ENCODE measurements at regions not wholly inside any gene's neighbourhood (a gene's known extent, or its start where the extent isn't known, plus 50 kb on each side); places are given as distances from the start of the nearest gene placed in this dataset.

DNA sequence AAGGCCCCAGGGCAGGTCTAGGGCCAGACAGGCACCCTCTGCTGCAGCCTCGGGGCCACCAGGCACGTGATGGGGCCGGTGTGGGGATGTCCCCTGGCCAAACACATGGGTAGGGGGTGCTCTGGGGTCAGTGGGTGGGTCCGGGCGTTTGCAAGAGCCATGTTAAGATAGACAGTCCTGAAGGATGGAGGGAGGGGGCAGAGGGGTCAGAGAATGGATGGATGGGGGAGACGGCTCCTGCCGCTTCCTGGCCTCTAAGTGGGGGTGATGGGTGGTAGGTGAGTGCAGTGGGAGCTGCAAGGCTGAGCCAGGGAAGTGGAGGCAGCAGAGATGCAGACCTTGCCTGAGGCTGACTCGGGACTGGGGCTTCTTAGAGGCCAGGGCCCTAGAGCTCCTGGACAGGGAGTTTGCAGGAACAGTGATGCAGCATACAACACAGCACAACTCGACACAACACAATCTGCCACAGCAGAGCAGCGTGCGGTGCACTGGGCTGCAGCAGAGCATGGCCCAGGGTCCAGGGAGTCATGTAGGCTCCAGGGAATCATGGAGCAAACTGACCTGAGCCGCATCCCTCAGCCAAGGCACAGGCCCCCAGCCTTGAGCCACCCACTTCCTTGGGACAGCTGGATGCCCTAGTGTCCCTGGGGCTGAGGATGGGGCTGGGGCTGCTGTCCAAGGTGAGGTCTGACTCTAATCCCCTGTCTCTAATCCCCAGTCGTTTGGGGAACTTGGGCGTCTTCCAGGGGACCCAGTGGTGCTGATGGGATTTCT lies 97.5 kb downstream of the SCGB2B2 start:
- no peaks in the 10 kb centered on the region for H3K36me3 ChIP-seq (replicated peaks; ENCODE audit: insufficient read depth, low read length)
- H2AFZ ChIP-seq (ENCODE audit: low read length): no peak overlapping the region
- H3K9ac ChIP-seq (ENCODE audit: low read length): no peak overlapping the region
- H4K20me1 ChIP-seq (ENCODE audit: insufficient read depth, low read length): no peaks in the 10 kb centered on the region
- H3K9me3 ChIP-seq (replicated peaks; ENCODE audit: insufficient read depth, low read length): no peaks in the 10 kb centered on the region
- no peak for DNase-seq
- no peaks in the 10 kb centered on the region for H3F3A ChIP-seq (ENCODE audit: insufficient read depth, low read length)
- no peaks in the 10 kb centered on the region for H3K79me2 ChIP-seq (ENCODE audit: low read length)
- no peak overlapping the region for H3K4me2 ChIP-seq (ENCODE audit: low read depth, low read length)
- H3K4me1 ChIP-seq (ENCODE audit: low read length): no peaks in the 10 kb centered on the region
- H3K27me3 ChIP-seq (replicated peaks; ENCODE audit: insufficient read depth, low read length): no peaks in the 10 kb centered on the region
- no peak overlapping the region for H3K27ac ChIP-seq (ENCODE audit: low read length)
- TF ChIP-seq EZH2 (optimal IDR thresholded peaks at IDR 0.05; ENCODE audit: low read depth, low read length) (no peak), EZH2phosphoT487 (IDR thresholded peaks at IDR 0.05; ENCODE audit: low read length) (no peak)
- TF ChIP-seq, protein P1, sequence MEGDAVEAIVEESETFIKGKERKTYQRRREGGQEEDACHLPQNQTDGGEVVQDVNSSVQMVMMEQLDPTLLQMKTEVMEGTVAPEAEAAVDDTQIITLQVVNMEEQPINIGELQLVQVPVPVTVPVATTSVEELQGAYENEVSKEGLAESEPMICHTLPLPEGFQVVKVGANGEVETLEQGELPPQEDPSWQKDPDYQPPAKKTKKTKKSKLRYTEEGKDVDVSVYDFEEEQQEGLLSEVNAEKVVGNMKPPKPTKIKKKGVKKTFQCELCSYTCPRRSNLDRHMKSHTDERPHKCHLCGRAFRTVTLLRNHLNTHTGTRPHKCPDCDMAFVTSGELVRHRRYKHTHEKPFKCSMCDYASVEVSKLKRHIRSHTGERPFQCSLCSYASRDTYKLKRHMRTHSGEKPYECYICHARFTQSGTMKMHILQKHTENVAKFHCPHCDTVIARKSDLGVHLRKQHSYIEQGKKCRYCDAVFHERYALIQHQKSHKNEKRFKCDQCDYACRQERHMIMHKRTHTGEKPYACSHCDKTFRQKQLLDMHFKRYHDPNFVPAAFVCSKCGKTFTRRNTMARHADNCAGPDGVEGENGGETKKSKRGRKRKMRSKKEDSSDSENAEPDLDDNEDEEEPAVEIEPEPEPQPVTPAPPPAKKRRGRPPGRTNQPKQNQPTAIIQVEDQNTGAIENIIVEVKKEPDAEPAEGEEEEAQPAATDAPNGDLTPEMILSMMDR (IDR thresholded peaks at IDR 0.05; ENCODE audit: low read length): no peak
- H3K4me3 ChIP-seq (ENCODE audit: low read length): no peak overlapping the region
- H3K9me2 ChIP-seq (replicated peaks; ENCODE audit: insufficient read depth, low read length): no peaks in the 10 kb centered on the region

DNA sequence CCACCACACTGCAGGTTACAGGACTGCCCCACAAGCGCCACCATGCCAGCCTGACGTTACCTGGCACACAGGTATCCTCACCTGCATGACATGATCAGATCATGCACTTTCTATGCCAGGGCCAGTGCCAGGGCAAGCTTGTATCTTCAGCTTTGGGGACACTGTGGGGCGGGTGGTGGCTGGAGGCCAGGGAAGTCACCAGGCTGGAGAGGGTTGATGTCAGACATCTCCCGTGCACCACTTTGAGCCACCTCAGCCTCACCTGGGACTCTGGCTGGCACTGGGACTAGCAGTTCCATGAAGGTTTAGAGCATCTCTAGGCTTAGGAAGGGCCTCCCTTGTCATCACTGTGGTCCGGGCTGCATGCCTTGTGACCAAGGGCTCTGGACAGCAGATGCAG lies 97.2 kb downstream of the WTIP start:
- H3K4me2 ChIP-seq (ENCODE audit: low read depth, low read length): no peak overlapping the region
- H3K36me3 ChIP-seq (replicated peaks; ENCODE audit: insufficient read depth, low read length): no peaks in the 10 kb centered on the region
- H3K4me1 ChIP-seq (ENCODE audit: low read length): no peaks in the 10 kb centered on the region
- H3K9me2 ChIP-seq (replicated peaks; ENCODE audit: insufficient read depth, low read length): no peaks in the 10 kb centered on the region
- H3K27me3 ChIP-seq (replicated peaks; ENCODE audit: insufficient read depth, low read length): no peaks in the 10 kb centered on the region
- no peaks in the 10 kb centered on the region for H3F3A ChIP-seq (ENCODE audit: insufficient read depth, low read length)
- H3K27ac ChIP-seq (ENCODE audit: low read length): no peak overlapping the region
- TF ChIP-seq EZH2 (optimal IDR thresholded peaks at IDR 0.05; ENCODE audit: low read depth, low read length): no peak
- no peak for TF ChIP-seq EZH2phosphoT487 (IDR thresholded peaks at IDR 0.05; ENCODE audit: low read length)
- TF ChIP-seq, protein P1 (IDR thresholded peaks at IDR 0.05; ENCODE audit: low read length): no peak
- no peak for DNase-seq
- no peak overlapping the region for H2AFZ ChIP-seq (ENCODE audit: low read length)
- H3K9me3 ChIP-seq (replicated peaks; ENCODE audit: insufficient read depth, low read length): no peaks in the 10 kb centered on the region
- no peaks in the 10 kb centered on the region for H3K79me2 ChIP-seq (ENCODE audit: low read length)
- H3K4me3 ChIP-seq (ENCODE audit: low read length): no peak overlapping the region
- H4K20me1 ChIP-seq (ENCODE audit: insufficient read depth, low read length): no peaks in the 10 kb centered on the region
- no peak overlapping the region for H3K9ac ChIP-seq (ENCODE audit: low read length)

DNA sequence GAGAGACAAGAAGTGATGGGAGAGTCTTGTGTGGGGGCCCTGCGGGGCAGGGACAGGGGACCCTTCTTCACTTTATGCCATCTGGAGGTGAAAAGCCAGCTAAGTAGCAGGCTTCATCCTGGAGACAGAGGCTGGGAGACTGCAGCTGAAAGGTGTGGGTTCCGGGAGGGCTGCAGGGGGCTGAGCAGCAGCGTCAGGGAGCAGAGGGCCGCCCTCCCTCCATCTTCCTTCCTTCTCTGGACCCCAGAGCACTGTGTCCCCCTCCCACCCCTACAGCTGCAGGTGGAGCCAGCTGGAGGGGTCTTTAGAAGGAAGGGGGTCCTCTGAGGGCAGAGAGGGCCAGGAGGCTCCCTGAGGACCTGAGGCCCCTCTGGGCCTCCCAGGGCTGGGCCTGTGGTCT lies 96.6 kb downstream of the WTIP start:
- Histone ChIP-seq H3K4me3 (ENCODE audit: low read length) (no peak overlapping the region), H3K27ac (ENCODE audit: low read length) (no peak overlapping the region), H3K9me2 (replicated peaks; ENCODE audit: insufficient read depth, low read length) (no peaks in the 10 kb centered on the region), H3K9ac (ENCODE audit: low read length) (no peak overlapping the region), H3K27me3 (replicated peaks; ENCODE audit: insufficient read depth, low read length) (no peaks in the 10 kb centered on the region), H2AFZ (ENCODE audit: low read length) (no peak overlapping the region), H4K20me1 (ENCODE audit: insufficient read depth, low read length) (no peaks in the 10 kb centered on the region), H3K79me2 (ENCODE audit: low read length) (no peaks in the 10 kb centered on the region), H3K36me3 (replicated peaks; ENCODE audit: insufficient read depth, low read length) (no peaks in the 10 kb centered on the region), H3K4me2 (ENCODE audit: low read depth, low read length) (no peak overlapping the region), H3K4me1 (ENCODE audit: low read length) (no peaks in the 10 kb centered on the region), H3K9me3 (replicated peaks; ENCODE audit: insufficient read depth, low read length) (no peaks in the 10 kb centered on the region), H3F3A (ENCODE audit: insufficient read depth, low read length) (no peaks in the 10 kb centered on the region)
- TF ChIP-seq EZH2 (optimal IDR thresholded peaks at IDR 0.05; ENCODE audit: low read depth, low read length): no peak
- TF ChIP-seq, protein P1 (IDR thresholded peaks at IDR 0.05; ENCODE audit: low read length): no peak
- TF ChIP-seq EZH2phosphoT487 (IDR thresholded peaks at IDR 0.05; ENCODE audit: low read length): no peak
- no peak for DNase-seq
